HG03521 (cell line): ENCODE measurements at regions not wholly inside any gene's neighbourhood (a gene's known extent, or its start where the extent isn't known, plus 50 kb on each side); places are given as distances from the start of the nearest gene placed in this dataset.

Experiments
- ATAC-seq: cut with Tn5 transposase; IDR thresholded peaks from one replicate; pipeline ENCODE4 v1.9.1; 2021; ENCODE audit warnings: mild to moderate bottlenecking, moderate library complexity; ENCODE audit not compliant: unreplicated experiment

- ATAC-seq: no peak
Observed at GRCh38 chr4:181592221-181592745, 650.9 kb upstream of the TENM3 start.

DNA sequence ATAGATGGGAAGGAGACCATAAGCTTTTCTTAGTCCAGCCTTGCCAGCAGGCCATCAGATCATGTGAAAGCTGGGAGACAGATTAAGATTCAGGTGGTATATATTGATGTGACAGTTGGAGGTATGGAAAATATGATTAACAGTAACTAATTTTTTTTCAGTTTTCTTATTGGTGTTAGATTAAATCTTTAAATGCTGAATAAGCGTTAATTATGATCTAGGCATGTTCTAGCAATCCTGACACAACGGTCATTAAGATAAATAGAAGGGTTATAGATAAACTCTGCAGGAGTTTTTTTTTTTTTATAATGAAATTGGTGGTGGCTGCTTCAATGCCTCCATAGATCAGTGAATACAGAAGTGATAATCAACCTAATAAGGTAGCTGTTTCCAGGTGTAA, 649.5 kb upstream of the TENM3 start:
- no peak for ATAC-seq

DNA sequence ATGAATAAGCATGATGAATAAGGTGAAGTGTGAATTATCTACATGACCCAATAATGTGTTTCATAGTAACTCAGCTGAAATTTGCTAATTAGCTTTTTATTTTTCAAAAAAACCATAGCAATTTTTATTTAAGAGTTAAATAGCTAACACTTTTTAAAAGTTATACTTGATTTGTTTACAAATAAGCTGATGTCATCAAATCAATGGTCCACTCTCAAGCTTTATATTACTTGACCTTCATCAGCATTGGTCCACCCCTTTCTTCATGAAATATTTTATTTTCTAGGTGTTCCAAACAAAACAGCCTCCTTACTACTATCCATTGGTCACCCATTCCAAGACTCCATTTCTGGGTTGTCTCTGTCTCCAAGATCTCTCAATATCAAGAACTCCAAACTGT, 649.0 kb upstream of the TENM3 start:
- no peak for ATAC-seq

DNA sequence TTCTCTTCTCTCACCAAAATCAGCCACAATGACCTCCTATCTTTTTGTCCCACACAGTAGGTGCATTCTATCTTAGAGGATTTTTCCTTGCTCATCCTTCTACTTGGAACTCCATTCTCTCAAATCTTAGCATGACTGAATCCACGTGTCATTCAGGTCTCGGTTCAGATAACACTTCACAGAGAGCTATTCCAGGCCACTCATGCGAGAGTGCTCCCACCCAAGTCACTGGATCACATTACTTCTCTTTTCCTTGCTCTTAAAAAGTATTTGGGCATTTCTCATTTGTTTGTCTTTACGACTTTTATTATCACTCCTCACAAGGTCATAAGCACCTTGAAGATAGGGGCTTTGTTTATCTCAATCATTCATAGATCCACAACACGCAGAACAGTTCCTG, 647.5 kb upstream of the TENM3 start:
- no peak for ATAC-seq

DNA sequence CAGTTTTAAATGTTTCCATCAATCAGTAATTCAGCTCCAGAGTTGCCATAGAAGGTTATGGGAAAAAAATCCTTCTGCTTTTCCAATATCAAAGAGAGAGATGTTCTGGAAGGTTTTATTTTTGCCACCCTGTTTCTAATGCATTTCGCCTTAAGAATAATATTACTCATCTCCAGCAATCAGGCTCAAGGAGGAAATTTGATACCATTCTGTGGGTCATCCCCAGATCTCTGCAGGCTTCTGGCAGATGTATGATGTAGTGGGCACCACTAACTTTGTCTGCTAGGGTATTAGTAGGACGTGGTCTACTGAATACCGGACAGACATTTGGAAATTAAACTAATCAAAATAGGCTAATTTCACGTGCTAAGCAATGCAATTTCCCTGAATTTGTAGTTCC, 645.4 kb upstream of the TENM3 start:
- no peak for ATAC-seq

- ATAC-seq: no peak
Observed at GRCh38 chr4:181599134-181599533, 644.1 kb upstream of the TENM3 start.

DNA sequence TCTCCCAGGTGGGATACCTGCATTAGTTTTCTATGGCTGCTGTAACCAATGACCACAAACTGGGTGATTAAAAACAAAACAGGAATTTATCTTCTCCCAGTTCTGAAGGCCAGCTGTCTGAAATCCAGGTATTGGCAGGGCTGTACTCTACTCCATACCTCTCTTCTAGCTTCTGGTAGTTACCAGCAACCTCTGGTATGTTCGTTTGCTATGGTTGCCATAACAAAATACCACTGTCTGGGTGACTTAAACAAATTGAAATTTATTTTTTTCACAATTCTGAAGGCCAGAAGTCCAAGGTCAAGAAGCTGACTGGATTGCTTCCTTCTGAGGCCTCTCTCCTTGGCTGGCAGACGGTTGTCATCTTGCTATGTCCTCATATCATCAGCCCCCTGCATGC, 642.1 kb upstream of the TENM3 start:
- ATAC-seq: no peak

- no peak for ATAC-seq
Observed at GRCh38 chr4:181604546-181604945, 638.7 kb upstream of the TENM3 start.

GRCh38 chr4:181606300-181606699, 636.9 kb upstream of the TENM3 start:
- no peak for ATAC-seq

DNA sequence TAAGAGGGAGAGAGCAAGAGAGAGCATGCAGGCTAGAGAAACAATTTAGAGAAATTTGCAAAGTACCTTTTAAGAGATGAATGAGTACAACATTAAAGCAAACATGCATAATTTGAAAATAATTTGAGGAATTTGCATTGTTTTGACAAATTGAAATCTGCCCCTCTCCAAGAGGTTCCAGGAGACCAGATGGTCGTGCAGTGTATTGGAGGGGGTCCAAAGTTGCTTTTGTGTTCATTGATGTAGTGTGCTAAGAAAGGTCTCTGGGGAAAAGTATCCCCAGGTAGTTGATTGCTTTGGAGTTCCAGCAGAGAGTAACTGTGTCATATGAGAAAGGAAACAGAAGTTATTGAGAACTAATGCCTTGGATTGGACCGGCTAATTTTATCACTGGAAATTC, 635.0 kb upstream of the TENM3 start:
- no peak for ATAC-seq

DNA sequence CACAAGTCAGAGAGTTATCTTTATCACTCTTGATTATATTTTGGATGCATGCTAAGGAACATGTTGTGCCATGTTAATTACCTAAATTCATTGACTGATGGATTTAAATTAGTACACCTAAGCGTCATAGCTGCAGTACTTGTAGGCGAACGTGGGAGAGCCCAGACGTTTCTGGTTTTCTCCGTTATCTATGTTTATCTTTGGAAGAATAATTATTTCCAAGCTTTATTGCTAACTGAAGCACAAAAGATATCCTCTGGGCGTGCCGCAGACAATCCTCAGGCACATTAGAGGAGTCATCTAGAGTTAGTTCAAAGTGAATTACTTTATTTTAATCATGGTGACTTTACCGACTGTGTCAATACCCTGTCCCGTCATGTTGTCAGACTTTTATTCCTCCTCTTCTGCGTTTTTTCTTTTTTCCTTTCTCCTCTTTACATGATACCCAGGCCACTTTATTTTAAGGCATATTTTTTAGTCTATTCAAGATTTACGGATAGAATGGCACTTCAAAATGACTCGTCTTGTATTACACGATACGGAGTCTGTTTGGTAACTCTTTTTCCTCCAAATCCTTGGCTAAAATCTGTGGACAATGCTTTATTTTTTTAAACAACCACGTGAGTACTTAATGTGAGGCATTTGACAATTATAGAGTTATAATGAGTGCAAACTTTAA, 632.0 kb upstream of the TENM3 start:
- ATAC-seq: no peak

DNA sequence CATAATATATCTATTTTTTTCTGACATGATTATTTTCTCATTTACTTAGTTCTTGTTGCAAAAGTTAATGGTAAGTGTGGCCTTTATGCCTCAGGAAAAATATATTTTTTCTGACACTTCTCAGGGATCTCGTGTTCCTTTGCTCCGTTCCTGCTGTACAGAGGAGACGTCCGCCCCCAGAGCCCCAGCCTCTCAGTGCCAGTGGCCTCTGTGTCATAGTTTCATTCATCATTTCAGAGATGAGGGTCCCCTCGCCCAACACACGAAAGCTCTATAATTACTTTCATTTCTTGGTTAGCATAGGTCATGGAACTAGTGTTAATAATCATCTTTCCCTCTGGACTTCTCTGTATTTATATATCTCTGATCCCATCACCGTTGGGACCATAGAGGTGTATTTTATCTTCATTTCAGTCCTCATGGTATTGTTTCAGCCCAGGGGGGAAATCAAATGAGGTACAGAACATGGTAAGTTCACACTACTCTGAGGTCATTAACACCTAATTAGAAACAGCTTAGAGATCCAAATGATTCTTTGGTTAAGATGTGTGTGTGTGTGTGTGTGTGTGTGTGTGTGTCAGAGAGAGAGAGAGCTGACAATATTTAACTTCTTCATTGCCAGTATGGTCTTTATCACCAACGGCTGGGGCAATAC, 631.1 kb upstream of the TENM3 start:
- ATAC-seq: no peak

DNA sequence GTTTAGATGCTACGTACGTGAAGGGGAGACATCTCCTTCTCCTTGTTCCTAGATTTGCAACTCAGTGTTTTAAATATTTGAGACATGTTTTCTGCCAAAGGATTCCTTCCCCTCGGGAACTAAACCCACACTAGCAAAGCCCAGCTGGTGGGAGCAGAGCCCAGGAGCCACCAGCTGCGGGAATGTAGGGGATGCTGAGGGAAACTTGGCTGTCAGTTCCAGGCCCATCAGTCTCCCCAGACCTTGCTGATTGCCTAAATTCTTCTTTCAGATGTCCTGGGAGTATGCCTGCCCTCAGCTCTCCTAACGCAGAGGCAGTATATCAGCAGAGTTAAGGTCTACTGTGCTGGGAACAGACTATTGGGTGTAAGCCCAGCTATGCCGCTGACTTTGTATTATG, 630.0 kb upstream of the TENM3 start:
- no peak for ATAC-seq

- ATAC-seq: no peak
Observed at GRCh38 chr4:181618038-181618618, 625.1 kb upstream of the TENM3 start.

GRCh38 chr4:181618896-181619295, 624.3 kb upstream of the TENM3 start:
- no peak for ATAC-seq

- ATAC-seq: no peak
Observed at GRCh38 chr4:181619651-181620050, 623.6 kb upstream of the TENM3 start.

GRCh38 chr4:181637186-181638105, 605.8 kb upstream of the TENM3 start:
- no peak for ATAC-seq

GRCh38 chr4:181643466-181643865, 599.7 kb upstream of the TENM3 start:
- ATAC-seq: no peak

- no peak for ATAC-seq
Observed at GRCh38 chr4:181645489-181645888, 597.7 kb upstream of the TENM3 start.

GRCh38 chr4:181646864-181647263, 596.3 kb upstream of the TENM3 start:
- no peak for ATAC-seq
